PC-3 (cell line): ENCODE measurements at regions not wholly inside any gene's neighbourhood (a gene's known extent, or its start where the extent isn't known, plus 50 kb on each side); places are given as distances from the start of the nearest gene placed in this dataset.

ENCODE experiments used
- EZH2 ChIP-seq: fragments of 300-600 bp; sonication (generic); IDR thresholded peaks from one replicate; pipeline ENCODE4 v1.6.1; 2017; ENCODE audit warnings: antibody characterized with exemption, mild to moderate bottlenecking, low read length; ENCODE audit not compliant: unreplicated experiment
- TF ChIP-seq, protein P1 (sequence below): fragments of 300-600 bp; sonication (generic); conservative IDR thresholded peaks from 2 replicates; pipeline ENCODE4 v1.5.1; 2017; ENCODE audit warnings: antibody characterized with exemption, low read depth, mild to moderate bottlenecking, low read length

DNA sequence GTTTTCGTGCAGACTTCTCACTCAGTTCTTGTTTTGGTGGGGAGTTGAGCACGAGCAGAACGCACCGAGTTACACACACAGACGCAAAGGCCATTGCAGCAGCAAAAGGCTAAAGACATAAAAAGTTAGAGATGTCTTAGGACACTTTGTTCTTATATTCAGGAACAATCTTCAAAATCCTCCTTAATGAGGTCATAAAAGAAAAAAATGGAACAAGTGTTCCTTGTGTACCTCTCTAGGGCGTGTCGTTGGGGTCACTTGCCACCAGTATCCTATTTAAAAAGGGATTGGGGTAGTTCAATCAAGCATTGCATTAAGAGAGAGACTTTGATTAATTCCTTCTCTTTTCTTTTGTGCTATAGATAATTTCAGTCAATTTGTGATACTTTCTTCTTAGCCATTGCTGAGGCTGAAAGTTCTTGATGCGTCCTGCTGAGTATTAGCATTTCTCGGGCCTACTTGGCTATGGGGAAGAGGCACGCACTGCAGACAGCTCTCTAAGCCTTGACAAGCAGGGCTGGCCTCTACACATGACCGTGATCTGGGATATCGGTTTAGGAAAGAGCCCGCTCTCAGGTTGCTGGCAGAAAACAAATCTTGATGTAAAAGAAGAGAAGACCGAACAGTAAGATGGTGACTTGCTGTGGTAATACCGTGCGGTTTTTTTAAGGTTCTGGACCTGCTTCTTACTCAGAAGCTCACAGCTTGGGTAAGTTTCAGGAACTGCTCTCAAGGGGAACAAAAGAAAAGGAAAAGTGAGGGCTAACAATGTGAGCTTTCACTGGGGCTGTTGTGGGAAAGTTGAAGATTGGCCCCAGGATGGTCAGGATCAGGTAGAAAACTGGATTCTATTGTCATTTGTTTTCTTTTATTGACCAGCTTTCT lies 223.6 kb downstream of the TM9SF2 start:
- TF ChIP-seq, protein P1, sequence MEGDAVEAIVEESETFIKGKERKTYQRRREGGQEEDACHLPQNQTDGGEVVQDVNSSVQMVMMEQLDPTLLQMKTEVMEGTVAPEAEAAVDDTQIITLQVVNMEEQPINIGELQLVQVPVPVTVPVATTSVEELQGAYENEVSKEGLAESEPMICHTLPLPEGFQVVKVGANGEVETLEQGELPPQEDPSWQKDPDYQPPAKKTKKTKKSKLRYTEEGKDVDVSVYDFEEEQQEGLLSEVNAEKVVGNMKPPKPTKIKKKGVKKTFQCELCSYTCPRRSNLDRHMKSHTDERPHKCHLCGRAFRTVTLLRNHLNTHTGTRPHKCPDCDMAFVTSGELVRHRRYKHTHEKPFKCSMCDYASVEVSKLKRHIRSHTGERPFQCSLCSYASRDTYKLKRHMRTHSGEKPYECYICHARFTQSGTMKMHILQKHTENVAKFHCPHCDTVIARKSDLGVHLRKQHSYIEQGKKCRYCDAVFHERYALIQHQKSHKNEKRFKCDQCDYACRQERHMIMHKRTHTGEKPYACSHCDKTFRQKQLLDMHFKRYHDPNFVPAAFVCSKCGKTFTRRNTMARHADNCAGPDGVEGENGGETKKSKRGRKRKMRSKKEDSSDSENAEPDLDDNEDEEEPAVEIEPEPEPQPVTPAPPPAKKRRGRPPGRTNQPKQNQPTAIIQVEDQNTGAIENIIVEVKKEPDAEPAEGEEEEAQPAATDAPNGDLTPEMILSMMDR = no peak
- TF ChIP-seq EZH2 = no peak
